ENCODE measurements at regions not wholly inside any gene's neighbourhood (a gene's known extent, or its start where the extent isn't known, plus 50 kb on each side); places are given as distances from the start of the nearest gene placed in this dataset.
"Not testable (repeated sequence)": the region's sequence is repeated elsewhere in the genome, so short reads cannot be mapped to it uniquely, and the experiment has no call there.

DNA sequence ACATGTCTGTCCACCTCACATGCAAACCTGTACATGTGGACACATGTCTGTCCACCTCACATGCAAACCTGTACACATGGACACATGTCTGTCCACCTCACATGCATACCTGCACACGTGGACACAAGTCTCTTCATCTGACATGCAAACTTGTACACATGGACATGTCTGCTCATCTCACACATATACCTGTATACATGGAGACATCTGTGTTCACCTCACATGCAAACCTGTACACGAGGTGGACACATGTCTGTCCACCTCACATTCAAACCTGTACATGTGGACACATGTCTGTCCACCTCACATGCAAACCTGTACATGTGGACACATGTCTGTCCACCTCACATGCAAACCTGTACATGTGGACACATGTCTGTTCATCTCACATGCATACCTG lies 90.1 kb downstream of the OLFM1 start:
- H4K8ac ChIP-seq (ENCODE audit: low read depth in 2 of 2, low read length in 2 of 2); H3K4me1 ChIP-seq (ENCODE audit: control insufficient read depth, insufficient read depth, low read length); H3K9ac ChIP-seq (ENCODE audit: low read depth, low read length); H4K5ac ChIP-seq (ENCODE audit: low read depth, low read length); H4K20me1 ChIP-seq (ENCODE audit: insufficient read depth, low read length); H4K91ac ChIP-seq (ENCODE audit: insufficient read depth, low read depth, low read length); intact Hi-C loops (cut with micrococcal nuclease); H3K4ac ChIP-seq (ENCODE audit: low read depth, low read length); H3K36me3 ChIP-seq (ENCODE audit: control insufficient read depth, insufficient read depth, low read length); H2BK5ac ChIP-seq (ENCODE audit: low read depth, low read length, poor library complexity, severe bottlenecking); H3K4me3 ChIP-seq (ENCODE audit: insufficient read depth, low read depth, low read length); H3K27me3 ChIP-seq (ENCODE audit: control insufficient read depth, insufficient read depth, low read length); H3K18ac ChIP-seq (ENCODE audit: low read depth, low read length); H2AFZ ChIP-seq (replicated peaks; ENCODE audit: low read length, poor library complexity); H2BK120ac ChIP-seq (ENCODE audit: low read depth, low read length); H3K79me1 ChIP-seq (ENCODE audit: low read depth in 1 of 2, low read length in 2 of 2); H2BK15ac ChIP-seq (ENCODE audit: low read depth, low read length); in situ Hi-C loops (cut with MboI; ENCODE audit: low sequenced_read_pairs); POLR2A ChIA-PET (ENCODE audit: unreplicated experiment); BruUV-seq (replicated peaks); ATAC-seq (ENCODE audit: low read depth); dilution Hi-C loops (cut with HindIII; ENCODE audit: low sequenced_read_pairs, unreplicated experiment); H3K4me2 ChIP-seq (ENCODE audit: low read depth, low read length); H2AK9ac ChIP-seq (replicated peaks; ENCODE audit: low read depth, low read length, poor library complexity); H3K23ac ChIP-seq (ENCODE audit: low read depth, low read length); H3K9me1 ChIP-seq (ENCODE audit: insufficient read depth, low read length); H2BK20ac ChIP-seq (ENCODE audit: low read depth, low read length); DNase-seq; H3K14ac ChIP-seq (replicated peaks; ENCODE audit: low read depth, low read length); H3K56ac ChIP-seq (ENCODE audit: extremely low read depth, insufficient read depth, low read length); H2AK5ac ChIP-seq (ENCODE audit: low read depth, low read length); H3K27ac ChIP-seq (ENCODE audit: insufficient read depth, low read length); CTCF ChIA-PET: not testable (repeated sequence)
- 17% methylated on average over 1 of the region's 2 CpGs; no CpG with 5 or more reads in 1 of the 2 experiments for WGBS, 2 experiments (ENCODE audit: extremely low coverage in 2 of 2, insufficient read length in 1 of 2)
- peaks cover 34% of the 10 kb centered on the region for H3K9me3 ChIP-seq (ENCODE audit: control insufficient read depth, insufficient read depth, low read length)

Measured in IMR-90 (cell line).